SK-N-SH (cell line): ENCODE measurements at regions not wholly inside any gene's neighbourhood (a gene's known extent, or its start where the extent isn't known, plus 50 kb on each side); places are given as distances from the start of the nearest gene placed in this dataset.

Source experiments
- CTCF ChIA-PET: fragments of 300-600, 350-600 bp; formaldehyde crosslinking; extraction: SDS; loops from one replicate; lab custom pipeline; 2021; lab: Yijun Ruan, JAX
- POLR2A ChIA-PET: fragments of 350-600 bp; sonication (Branson Sonifier 250); formaldehyde crosslinking; extraction: SDS; loops from one replicate; lab custom pipeline; 2020; ENCODE audit warnings: antibody characterized with exemption, inconsistent platforms; lab: Yijun Ruan, JAX
- DNase-seq: peaks from one replicate; pipeline ENCODE4 v3.0.0; 2012
- H2AFZ ChIP-seq: fragments of 200-600 bp; sonication (generic); 2 replicates; pipeline ENCODE4 v1.8.1; 2016; ENCODE audit warnings: antibody characterized with exemption, mild to moderate bottlenecking, low read depth
- H3F3A ChIP-seq: fragments of 200-600 bp; sonication (generic); replicated peaks from 2 replicates; pipeline ENCODE3; 2016; ENCODE audit warnings: antibody characterized with exemption, mild to moderate bottlenecking; ENCODE audit not compliant: insufficient read depth
- H3K27ac ChIP-seq, 2 experiments: fragments of 200-500 bp in 1 of 2; fragments of 200-600 bp in 1 of 2; sonication (Bioruptor generic) in 1 of 2; sonication (generic), shearing (Covaris generic) in 1 of 2; 2 replicates each; pipeline versions ENCODE4 v1.5.1 to v1.6.1; 2014 to 2016; ENCODE audit warnings: low read depth in 2 of 2, inconsistent platforms in 1 of 2, low read length in 1 of 2, mild to moderate bottlenecking in 1 of 2, mixed read lengths in 1 of 2
- H3K27me3 ChIP-seq: fragments of 200-600 bp; sonication (generic), shearing (Covaris generic); 2 replicates; pipeline ENCODE4 v1.6.1; 2016; ENCODE audit warnings: mixed run types; ENCODE audit not compliant: insufficient read depth
- H3K36me3 ChIP-seq, 2 experiments: fragments of 200-500 bp in 1 of 2; fragments of 200-600 bp in 1 of 2; sonication (Bioruptor generic) in 1 of 2; sonication (generic) in 1 of 2; replicated peaks in 1 of 2; 2 replicates each; pipeline versions ENCODE3 to v1.5.1; 2014 to 2016; ENCODE audit warnings: low read length in 1 of 2, mild to moderate bottlenecking in 1 of 2; ENCODE audit not compliant: insufficient read depth in 2 of 2, control insufficient read depth in 1 of 2
- H3K4me1 ChIP-seq, 2 experiments: fragments of 200-500 bp in 1 of 2; fragments of 200-600 bp in 1 of 2; sonication (Bioruptor generic) in 1 of 2; sonication (generic), shearing (Covaris generic) in 1 of 2; 2 replicates each; pipeline versions ENCODE4 v1.5.1 to v1.6.1; 2014 to 2016; ENCODE audit warnings: low read depth in 1 of 2, low read length in 1 of 2, mixed run types in 1 of 2; ENCODE audit not compliant: insufficient read depth in 2 of 2, control insufficient read depth in 1 of 2
- H3K4me2 ChIP-seq: fragments of 200-600 bp; sonication (generic), shearing (Covaris generic); 2 replicates; pipeline ENCODE4 v1.6.1; 2017; ENCODE audit warnings: mixed run types
- H3K4me3 ChIP-seq, 2 experiments: fragments of 200-500 bp in 1 of 2; fragments of 200-600 bp in 1 of 2; sonication (Bioruptor generic) in 1 of 2; sonication (generic), shearing (Covaris generic) in 1 of 2; 2 replicates each; pipeline versions ENCODE4 v1.5.1 to v1.8.1; 2014 to 2016; ENCODE audit warnings: low read depth in 2 of 2, inconsistent platforms in 1 of 2, low read length in 1 of 2, mild to moderate bottlenecking in 1 of 2, mixed read lengths in 1 of 2, moderate library complexity in 1 of 2
- H3K79me2 ChIP-seq: fragments of 200-600 bp; sonication (generic); 2 replicates; pipeline ENCODE4 v1.8.1; 2017; ENCODE audit warnings: mild to moderate bottlenecking; ENCODE audit not compliant: insufficient read depth
- H3K9ac ChIP-seq: fragments of 200-600 bp; sonication (generic); 2 replicates; pipeline ENCODE4 v1.6.1; 2017; ENCODE audit warnings: mixed run types
- H3K9me2 ChIP-seq: fragments of 200-600 bp; sonication (generic); 2 replicates; pipeline ENCODE4 v1.6.1; 2017; ENCODE audit warnings: mixed run types
- H3K9me3 ChIP-seq: fragments of 200-600 bp; sonication (generic); 2 replicates; pipeline ENCODE4 v1.6.1; 2017; ENCODE audit warnings: mixed run types, mild to moderate bottlenecking, moderate library complexity
- H4K20me1 ChIP-seq: fragments of 200-600 bp; sonication (generic); 2 replicates; pipeline ENCODE4 v1.6.1; 2017; ENCODE audit warnings: mild to moderate bottlenecking, mixed run types; ENCODE audit not compliant: insufficient read depth
- CTCF ChIP-seq: fragments of 200-600 bp; sonication (generic); IDR thresholded peaks from 2 replicates; pipeline ENCODE4 v1.6.1; 2017; ENCODE audit warnings: antibody characterized with exemption, mild to moderate bottlenecking, moderate library complexity
- EZH2phosphoT487 ChIP-seq: fragments of 200-600 bp; sonication (generic); IDR thresholded peaks from 2 replicates; pipeline ENCODE4 v1.6.1; 2017; ENCODE audit warnings: low read depth, mixed run types, mild to moderate bottlenecking, antibody characterized with exemption, moderate library complexity, borderline replicate concordance
- FOSL2 ChIP-seq: IDR thresholded peaks from 2 replicates; pipeline ENCODE4 v1.4.0; 2012; ENCODE audit warnings: low read depth, mild to moderate bottlenecking, moderate library complexity, borderline replicate concordance
- GABPA ChIP-seq: IDR thresholded peaks from 2 replicates; pipeline ENCODE4 v1.4.0; 2012; ENCODE audit warnings: low read depth, mild to moderate bottlenecking
- IRF3 ChIP-seq: fragments of 150-350 bp; IDR thresholded peaks from 2 replicates; pipeline ENCODE4 v1.6.1; 2016; ENCODE audit warnings: mild to moderate bottlenecking, low read depth, low read length
- MEF2A ChIP-seq: IDR thresholded peaks from 2 replicates; pipeline ENCODE4 v1.4.0; 2012; ENCODE audit warnings: low read depth, borderline replicate concordance
- MXI1 ChIP-seq: IDR thresholded peaks from 2 replicates; pipeline ENCODE4 v1.6.1; 2012; ENCODE audit warnings: mild to moderate bottlenecking, low read depth, low read length, improper control_type of control experiment
- POLR2AphosphoS5 ChIP-seq: IDR thresholded peaks from 2 replicates; pipeline ENCODE4 v1.6.1; 2012; ENCODE audit warnings: low read depth, low read length
- RAD21 ChIP-seq: IDR thresholded peaks from 2 replicates; pipeline ENCODE4 v1.6.1; 2012; ENCODE audit warnings: mild to moderate bottlenecking, low read length
- RCOR1 ChIP-seq: fragments of 150-350 bp; IDR thresholded peaks from 2 replicates; pipeline ENCODE4 v1.6.1; 2017; ENCODE audit warnings: antibody characterized with exemption, low read length
- SIN3A ChIP-seq: IDR thresholded peaks from 2 replicates; pipeline ENCODE4 v1.6.1; 2012; ENCODE audit warnings: low read depth, mild to moderate bottlenecking, low read length, moderate library complexity, borderline replicate concordance
- USF2 ChIP-seq: fragments of 150-350 bp; IDR thresholded peaks from 2 replicates; pipeline ENCODE4 v1.6.1; 2017; ENCODE audit warnings: antibody characterized with exemption, low read length, low read depth, borderline replicate concordance
- YY1 ChIP-seq: IDR thresholded peaks from 2 replicates; pipeline ENCODE4 v1.4.0; 2012; ENCODE audit warnings: low read depth, mild to moderate bottlenecking
- ZBTB33 ChIP-seq: IDR thresholded peaks from 2 replicates; pipeline ENCODE4 v1.4.0; 2012; ENCODE audit warnings: low read depth, borderline replicate concordance
- TF ChIP-seq, protein P1 (sequence below): IDR thresholded peaks from 2 replicates; pipeline ENCODE4 v1.6.1; 2012; ENCODE audit warnings: mild to moderate bottlenecking, low read depth, low read length, moderate library complexity
- TF ChIP-seq, protein P2 (sequence below): IDR thresholded peaks from 2 replicates; pipeline ENCODE4 v1.4.0; 2012; ENCODE audit warnings: low read depth

GRCh38 chr13:64127856-64128255, 2712.2 kb upstream of the PCDH20 start:
- Histone ChIP-seq H3K4me1 (no peaks in the 10 kb centered on the region; a peak in 1 of 4 replicates), H3K4me2 (no peak overlapping the region), H3K9me2 (no peaks in the 10 kb centered on the region), H3K36me3 (no peaks in the 10 kb centered on the region), H3K9ac (no peak overlapping the region), H3K79me2 (no peaks in the 10 kb centered on the region), H3K4me3 (no peak overlapping the region), H3K27ac (no peak overlapping the region), H3F3A (no peaks in the 10 kb centered on the region), H3K27me3 (no peaks in the 10 kb centered on the region), H2AFZ (peak overlapping the region; percentile 26; the same call in 1 of the 2 replicates), H4K20me1 (no peaks in the 10 kb centered on the region), H3K9me3 (no peaks in the 10 kb centered on the region; the same call in 1 of the 2 replicates)
- CTCF ChIA-PET = interaction anchor here (1.1 kb wide), 1 partner anchor 22 kb away, joined by 3 read pairs; no protein-coding TSS in a partner anchor
- POLR2A ChIA-PET = no interaction called here
- TF ChIP-seq RCOR1 = no peak
- TF ChIP-seq RAD21 = no peak
- no peak for TF ChIP-seq MXI1
- TF ChIP-seq, protein P1, sequence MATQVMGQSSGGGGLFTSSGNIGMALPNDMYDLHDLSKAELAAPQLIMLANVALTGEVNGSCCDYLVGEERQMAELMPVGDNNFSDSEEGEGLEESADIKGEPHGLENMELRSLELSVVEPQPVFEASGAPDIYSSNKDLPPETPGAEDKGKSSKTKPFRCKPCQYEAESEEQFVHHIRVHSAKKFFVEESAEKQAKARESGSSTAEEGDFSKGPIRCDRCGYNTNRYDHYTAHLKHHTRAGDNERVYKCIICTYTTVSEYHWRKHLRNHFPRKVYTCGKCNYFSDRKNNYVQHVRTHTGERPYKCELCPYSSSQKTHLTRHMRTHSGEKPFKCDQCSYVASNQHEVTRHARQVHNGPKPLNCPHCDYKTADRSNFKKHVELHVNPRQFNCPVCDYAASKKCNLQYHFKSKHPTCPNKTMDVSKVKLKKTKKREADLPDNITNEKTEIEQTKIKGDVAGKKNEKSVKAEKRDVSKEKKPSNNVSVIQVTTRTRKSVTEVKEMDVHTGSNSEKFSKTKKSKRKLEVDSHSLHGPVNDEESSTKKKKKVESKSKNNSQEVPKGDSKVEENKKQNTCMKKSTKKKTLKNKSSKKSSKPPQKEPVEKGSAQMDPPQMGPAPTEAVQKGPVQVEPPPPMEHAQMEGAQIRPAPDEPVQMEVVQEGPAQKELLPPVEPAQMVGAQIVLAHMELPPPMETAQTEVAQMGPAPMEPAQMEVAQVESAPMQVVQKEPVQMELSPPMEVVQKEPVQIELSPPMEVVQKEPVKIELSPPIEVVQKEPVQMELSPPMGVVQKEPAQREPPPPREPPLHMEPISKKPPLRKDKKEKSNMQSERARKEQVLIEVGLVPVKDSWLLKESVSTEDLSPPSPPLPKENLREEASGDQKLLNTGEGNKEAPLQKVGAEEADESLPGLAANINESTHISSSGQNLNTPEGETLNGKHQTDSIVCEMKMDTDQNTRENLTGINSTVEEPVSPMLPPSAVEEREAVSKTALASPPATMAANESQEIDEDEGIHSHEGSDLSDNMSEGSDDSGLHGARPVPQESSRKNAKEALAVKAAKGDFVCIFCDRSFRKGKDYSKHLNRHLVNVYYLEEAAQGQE = no peak
- no peak for TF ChIP-seq YY1
- no peak for TF ChIP-seq IRF3
- no peak for TF ChIP-seq EZH2phosphoT487
- TF ChIP-seq, protein P2, sequence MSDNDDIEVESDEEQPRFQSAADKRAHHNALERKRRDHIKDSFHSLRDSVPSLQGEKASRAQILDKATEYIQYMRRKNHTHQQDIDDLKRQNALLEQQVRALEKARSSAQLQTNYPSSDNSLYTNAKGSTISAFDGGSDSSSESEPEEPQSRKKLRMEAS = no peak
- TF ChIP-seq SIN3A = no peak
- TF ChIP-seq USF2 = no peak
- TF ChIP-seq CTCF = no peak
- TF ChIP-seq POLR2AphosphoS5 = no peak
- no peak for TF ChIP-seq GABPA
- no peak for TF ChIP-seq FOSL2
- no peak for TF ChIP-seq ZBTB33
- no peak for TF ChIP-seq MEF2A
- no peak for DNase-seq
